ENCODE measurements at regions not wholly inside any gene's neighbourhood (a gene's known extent, or its start where the extent isn't known, plus 50 kb on each side); places are given as distances from the start of the nearest gene placed in this dataset.
"Not testable (repeated sequence)": the region's sequence is repeated elsewhere in the genome, so short reads cannot be mapped to it uniquely, and the experiment has no call there.

DNA sequence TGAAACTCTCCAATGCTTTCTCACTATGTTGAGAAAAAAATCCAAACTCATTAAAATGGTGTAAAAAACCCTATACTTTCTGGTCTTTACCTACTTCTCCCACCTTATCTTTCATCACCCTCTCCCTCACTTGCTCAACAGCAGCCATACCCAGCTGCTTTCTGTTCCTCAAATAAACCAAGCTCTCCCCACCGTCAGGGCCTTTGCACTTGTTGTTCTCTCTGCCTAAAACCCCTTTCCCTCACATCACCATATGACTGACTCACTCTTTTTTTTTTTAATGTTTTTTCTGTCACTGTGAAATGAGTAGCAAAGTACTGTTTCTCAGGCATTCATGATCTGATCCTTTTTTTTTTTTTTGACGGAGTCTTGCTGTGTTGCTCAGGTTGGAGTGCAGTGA, 122.3 kb upstream of the TMEM164 start:
- DNase-seq: no peak

- peak in 1 of 6 experiments; percentile 7 for DNase-seq
Measured at GRCh38 chrX:109886122-109886761, 116.7 kb upstream of the TMEM164 start.

DNA sequence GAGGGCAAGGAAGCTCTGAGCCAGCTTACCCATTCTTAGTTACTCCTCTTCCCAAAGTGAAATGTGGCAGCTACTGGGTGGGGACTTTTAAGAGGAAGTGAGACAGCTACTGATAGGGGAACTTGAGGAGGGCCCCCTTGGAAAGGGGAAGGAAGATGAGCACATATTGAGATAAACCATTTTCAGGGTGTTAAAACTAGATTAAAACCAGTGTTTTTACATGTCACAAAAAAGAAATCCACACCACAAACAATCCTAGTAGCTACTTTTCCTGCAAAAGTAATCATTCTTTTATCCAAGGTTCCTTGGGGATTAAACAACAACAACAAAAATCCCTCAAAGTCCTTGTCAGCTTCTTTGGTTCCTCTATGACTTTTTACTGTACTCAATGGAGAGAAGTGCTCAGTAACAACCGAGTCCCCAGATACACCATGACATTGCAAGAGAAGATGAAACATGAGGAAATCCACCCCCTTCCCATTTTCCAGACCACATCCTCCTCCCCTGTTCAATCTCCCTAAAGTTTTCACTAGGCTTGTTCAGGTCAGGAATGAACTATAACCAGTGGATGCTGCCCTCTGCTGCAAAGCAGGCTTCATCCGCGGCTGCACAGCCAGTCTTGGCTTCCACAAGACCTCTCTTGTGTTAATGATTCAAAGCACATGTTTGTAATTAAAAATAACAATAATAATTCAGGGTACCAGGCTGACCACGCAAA, 113.5 kb upstream of the TMEM164 start:
- DNase-seq: no peak

GRCh38 chrX:109890300-109890699, 112.6 kb upstream of the TMEM164 start:
- peak in 1 of 6 experiments; percentile 1 for DNase-seq

DNA sequence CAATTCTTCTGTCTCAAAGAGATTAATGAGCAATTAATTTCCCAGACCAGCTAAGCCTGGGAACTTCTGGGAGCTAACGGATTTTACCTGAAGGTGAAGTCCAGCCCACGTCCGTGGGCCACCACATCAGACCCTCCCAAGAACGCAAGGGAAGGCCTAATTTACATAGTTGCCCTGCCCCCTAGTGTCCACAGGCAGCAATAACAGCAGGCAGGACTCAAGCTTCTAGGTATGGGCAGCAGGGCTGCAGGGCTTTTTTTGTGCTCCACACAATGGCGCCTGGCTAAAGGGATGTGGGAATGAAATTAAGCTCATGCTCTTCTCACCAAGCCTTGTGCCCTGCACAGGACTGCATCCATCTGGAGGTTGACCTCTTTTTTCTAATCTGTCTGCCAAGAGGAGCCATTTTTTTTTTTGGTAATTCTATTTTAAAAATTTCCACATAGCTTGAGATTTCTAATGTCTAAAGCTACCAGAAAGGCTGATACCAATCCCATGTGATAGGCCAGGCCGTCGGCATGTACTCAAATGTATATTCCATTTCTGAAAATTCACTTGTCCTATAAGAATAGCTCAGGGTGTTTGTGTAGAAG, 111.9 kb upstream of the TMEM164 start:
- DNase-seq: peak in 5 of 6 experiments; percentile 9 to 57 (median 28)

DNA sequence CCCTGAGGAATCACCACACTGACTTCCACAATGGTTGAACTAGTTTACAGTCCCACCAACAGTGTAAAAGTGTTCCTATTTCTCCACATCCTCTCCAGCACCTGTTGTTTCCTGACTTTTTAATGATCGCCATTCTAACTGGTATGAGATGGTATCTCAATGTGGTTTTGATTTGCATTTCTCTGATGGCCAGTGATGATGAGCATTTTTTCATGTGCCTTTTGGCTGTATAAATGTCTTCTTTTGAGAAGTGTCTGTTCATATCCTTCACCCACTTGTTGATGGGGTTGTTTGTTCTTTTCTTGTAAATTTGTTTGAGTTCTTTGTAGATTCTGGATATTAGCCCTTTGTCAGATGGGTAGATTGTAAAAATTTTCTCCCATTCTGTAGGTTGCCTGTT, 106.9 kb upstream of the TMEM164 start:
- DNase-seq: not testable (repeated sequence)

DNA sequence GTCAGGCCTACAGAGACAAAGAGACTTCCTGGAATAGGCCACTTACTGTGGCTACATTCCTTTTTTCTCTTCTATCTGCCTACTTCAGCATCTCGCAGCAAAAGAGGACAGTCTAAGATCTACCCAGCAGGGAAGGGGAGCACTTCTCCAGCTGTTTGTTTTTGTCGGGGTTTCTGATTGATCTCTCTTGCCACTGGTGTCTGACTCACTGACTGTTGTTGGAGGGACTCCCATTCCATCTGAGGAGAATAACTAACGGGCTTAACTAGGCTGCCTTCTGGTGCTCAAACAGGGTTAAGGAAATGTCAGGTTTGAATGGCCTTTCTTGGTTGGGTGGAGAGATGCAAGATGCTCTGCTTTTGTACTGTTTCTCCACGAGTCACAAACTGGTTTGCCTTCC, 100.2 kb upstream of the TMEM164 start:
- DNase-seq: no peak

GRCh38 chrX:109911046-109911445, 91.9 kb upstream of the TMEM164 start:
- DNase-seq: no peak

- DNase-seq: not testable (repeated sequence)
Measured at GRCh38 chrX:109912993-109913392, 89.9 kb upstream of the TMEM164 start.

- DNase-seq: no peak
Measured at GRCh38 chrX:109914114-109914849, 88.6 kb upstream of the TMEM164 start.

DNA sequence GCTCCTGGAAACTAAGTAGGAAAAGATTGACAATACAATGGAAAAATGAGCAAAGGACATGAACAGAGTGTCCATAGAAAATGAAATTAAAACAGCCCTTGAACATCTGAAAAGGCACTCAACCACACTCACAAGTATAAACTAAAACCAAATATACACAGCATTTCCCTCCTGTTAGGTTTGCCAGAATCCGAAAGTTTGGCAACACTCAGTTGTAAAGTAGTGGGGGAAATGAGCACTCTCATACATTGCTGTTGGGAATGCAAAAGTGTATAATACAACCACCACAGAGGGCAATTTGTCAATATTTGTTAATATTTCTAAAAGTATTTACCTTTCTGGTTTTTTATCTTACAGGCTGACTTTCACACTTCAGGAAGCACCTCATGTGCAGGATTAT, 84.2 kb upstream of the TMEM164 start:
- no peak for DNase-seq

DNA sequence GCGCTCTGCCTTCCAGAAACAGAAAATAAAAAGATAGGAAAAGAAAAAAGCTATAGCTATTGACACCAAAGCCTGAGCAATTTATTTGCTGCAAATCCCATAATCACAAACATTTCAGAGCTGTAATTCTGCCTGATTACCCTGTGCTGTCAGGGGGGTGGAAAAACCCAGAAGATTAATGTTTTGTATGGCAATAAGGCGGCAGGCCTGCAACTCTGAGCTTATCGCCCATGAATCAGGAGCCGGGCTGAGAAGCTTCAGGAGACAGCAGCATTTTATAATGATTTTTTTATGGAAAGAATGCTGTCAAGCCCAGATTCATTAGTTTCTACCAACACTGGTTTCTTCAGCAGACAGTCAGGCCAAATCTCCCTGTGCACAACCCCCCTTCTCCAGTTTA, 82.6 kb upstream of the TMEM164 start:
- DNase-seq: no peak

GRCh38 chrX:109920868-109921267, 82.0 kb upstream of the TMEM164 start:
- no peak for DNase-seq

DNA sequence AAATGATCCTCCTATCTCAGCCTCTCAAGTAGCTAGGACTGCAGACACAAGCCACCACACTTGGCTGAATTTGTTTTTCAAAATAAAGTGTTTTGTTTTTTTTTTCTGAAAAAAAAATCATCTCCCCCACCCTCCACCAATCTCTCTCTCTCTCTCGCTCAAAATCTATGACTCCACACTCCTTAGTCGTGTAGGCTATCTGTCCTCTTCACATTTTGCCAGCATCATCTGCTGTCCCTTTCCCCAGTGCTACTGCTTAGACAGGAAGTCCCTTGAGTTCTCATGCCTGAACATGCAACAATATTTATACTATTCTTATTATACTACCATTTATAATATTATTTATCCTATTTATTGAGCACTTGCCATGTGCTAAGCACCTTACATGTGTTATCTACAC, 80.7 kb upstream of the TMEM164 start:
- DNase-seq: no peak

- not testable (repeated sequence) for DNase-seq
Measured at GRCh38 chrX:109925003-109925402, 77.9 kb upstream of the TMEM164 start.

DNA sequence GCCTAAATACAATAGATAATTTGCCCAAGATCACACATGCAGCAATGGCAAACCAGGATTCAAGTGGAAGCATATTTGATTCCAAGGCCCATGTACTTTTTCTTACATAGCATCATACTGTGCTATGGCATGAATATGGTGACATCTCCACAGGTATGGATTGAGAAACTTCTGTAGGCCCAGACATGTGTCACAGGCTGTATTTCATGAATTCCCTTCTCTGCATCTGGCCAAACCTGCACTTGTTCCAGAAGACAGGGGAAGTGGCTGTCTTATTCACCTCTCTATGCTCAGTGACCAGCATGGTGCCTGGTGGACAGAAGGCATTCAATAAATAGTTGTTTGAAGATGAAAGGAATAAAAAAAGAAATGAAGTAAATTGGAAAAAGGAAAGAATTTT, 77.3 kb upstream of the TMEM164 start:
- no peak for DNase-seq

- no peak for DNase-seq
Measured at GRCh38 chrX:109926118-109926517, 76.8 kb upstream of the TMEM164 start.

DNA sequence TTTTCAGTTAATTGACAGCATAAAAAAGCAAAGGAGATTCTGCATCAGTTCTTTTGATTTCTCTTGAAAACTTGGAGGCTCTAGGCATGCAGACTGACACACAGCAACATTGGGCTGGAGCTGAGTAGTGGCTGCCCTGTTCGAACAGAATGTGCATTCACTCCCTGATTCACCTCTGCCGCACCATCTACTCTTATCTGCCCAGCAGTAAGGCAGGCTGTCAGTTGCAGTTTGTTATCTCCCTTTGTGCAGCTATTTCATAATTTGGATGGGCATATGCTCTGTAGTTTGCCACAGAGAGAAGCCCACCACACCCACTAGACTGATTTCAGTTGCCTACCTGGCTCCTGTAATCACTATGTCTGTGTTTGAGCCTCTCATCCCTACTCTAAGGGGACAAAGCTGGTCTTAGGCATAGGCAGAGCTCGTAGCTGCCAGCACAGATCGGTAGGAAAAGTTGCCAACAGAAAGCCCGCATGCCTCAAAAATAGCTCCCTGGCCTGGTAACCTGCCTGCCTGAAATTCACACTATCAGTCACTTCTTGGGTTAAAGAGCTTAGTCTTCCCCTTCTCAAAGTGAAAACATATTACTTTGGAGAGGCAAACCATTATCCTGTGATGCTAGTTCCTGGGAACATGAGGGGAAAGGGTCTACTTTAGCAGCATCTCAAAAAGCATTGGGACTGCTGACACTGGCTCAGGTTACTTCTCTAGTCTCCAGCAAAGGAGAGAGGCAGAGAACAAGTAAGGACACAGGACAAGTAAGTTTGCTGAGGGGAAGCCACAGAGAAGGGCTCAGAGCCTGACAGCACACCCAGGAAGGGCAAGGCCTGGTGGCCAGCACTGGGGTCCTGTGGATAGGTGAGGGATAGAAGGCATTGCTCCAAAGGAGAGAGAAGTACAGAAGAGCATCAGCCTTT, 75.9 kb upstream of the TMEM164 start:
- no peak for DNase-seq

GRCh38 chrX:109927663-109928273, 75.1 kb upstream of the TMEM164 start:
- DNase-seq: no peak

- no peak for DNase-seq
Measured at GRCh38 chrX:109928596-109929335, 74.1 kb upstream of the TMEM164 start.

GRCh38 chrX:109931677-109932076, 71.2 kb upstream of the TMEM164 start:
- DNase-seq: no peak

Measured in stimulated activated naive CD4-positive, alpha-beta T cell (primary cell).